HCT116 (cell line): ENCODE measurements at regions not wholly inside any gene's neighbourhood (a gene's known extent, or its start where the extent isn't known, plus 50 kb on each side); places are given as distances from the start of the nearest gene placed in this dataset.

ENCODE experiments used
- ATF3 ChIP-seq: IDR thresholded peaks from 2 replicates; pipeline ENCODE4 v1.6.1; 2012
- EZH2 ChIP-seq: fragments of 200-600 bp; sonication (generic); IDR thresholded peaks from 2 replicates; pipeline ENCODE4 v1.6.1; 2017; ENCODE audit warnings: antibody characterized with exemption, mixed run types
- EZH2phosphoT487 ChIP-seq: fragments of 200-600 bp; IDR thresholded peaks from 2 replicates; pipeline ENCODE4 v1.6.1; 2018; ENCODE audit warnings: antibody characterized with exemption, borderline replicate concordance
- MAX ChIP-seq: IDR thresholded peaks from 2 replicates; pipeline ENCODE4 v1.6.1; 2012
- POLR2A ChIP-seq: IDR thresholded peaks from 2 replicates; pipeline ENCODE4 v1.7.0; 2011; ENCODE audit warnings: borderline replicate concordance; ENCODE audit not compliant: insufficient read depth, insufficient read length; ENCODE audit errors: extremely low read depth
- POLR2AphosphoS5 ChIP-seq: IDR thresholded peaks from 2 replicates; pipeline ENCODE4 v1.6.1; 2011; ENCODE audit warnings: mild to moderate bottlenecking, low read depth, low read length, moderate library complexity
- RAD21 ChIP-seq: IDR thresholded peaks from 2 replicates; pipeline ENCODE4 v1.6.1; 2012; ENCODE audit warnings: low read depth, mild to moderate bottlenecking
- SIN3A ChIP-seq: IDR thresholded peaks from 2 replicates; pipeline ENCODE4 v1.6.1; 2012; ENCODE audit warnings: low read depth
- ZFX ChIP-seq: fragments of 450-650 bp; IDR thresholded peaks from 2 replicates; pipeline ENCODE4 v1.6.1; 2017
- TF ChIP-seq, protein P1 (sequence below), 3 experiments: fragments of 200-600 bp in 1 of 3; sonication (generic) in 1 of 3; IDR thresholded peaks in 2 of 3; conservative IDR thresholded peaks in 1 of 3; 2 replicates each; pipeline ENCODE4 v1.5.1; 2012 to 2017; ENCODE audit warnings: low read depth in 2 of 3, low read length in 2 of 3, antibody characterized with exemption in 1 of 3, borderline replicate concordance in 1 of 3, control low read depth in 1 of 3, mild to moderate bottlenecking in 1 of 3, mixed read lengths in 1 of 3, mixed run types in 1 of 3, moderate library complexity in 1 of 3; ENCODE audit not compliant: insufficient read depth in 1 of 3
- TF ChIP-seq, protein P2 (sequence below): IDR thresholded peaks from 2 replicates; pipeline ENCODE4 v1.6.1; 2011; ENCODE audit warnings: mild to moderate bottlenecking, low read length, moderate library complexity; ENCODE audit not compliant: insufficient replicate concordance; ENCODE audit errors: extremely low read depth

GRCh38 chr9:13971415-13971814 lies 342.5 kb downstream of the NFIB start:
- TF ChIP-seq MAX (no peak), SIN3A (no peak), POLR2AphosphoS5 (no peak), EZH2phosphoT487 (no peak), EZH2 (no peak), POLR2A (no peak), ATF3 (no peak), ZFX (no peak), RAD21 (no peak)
- TF ChIP-seq, protein P1, sequence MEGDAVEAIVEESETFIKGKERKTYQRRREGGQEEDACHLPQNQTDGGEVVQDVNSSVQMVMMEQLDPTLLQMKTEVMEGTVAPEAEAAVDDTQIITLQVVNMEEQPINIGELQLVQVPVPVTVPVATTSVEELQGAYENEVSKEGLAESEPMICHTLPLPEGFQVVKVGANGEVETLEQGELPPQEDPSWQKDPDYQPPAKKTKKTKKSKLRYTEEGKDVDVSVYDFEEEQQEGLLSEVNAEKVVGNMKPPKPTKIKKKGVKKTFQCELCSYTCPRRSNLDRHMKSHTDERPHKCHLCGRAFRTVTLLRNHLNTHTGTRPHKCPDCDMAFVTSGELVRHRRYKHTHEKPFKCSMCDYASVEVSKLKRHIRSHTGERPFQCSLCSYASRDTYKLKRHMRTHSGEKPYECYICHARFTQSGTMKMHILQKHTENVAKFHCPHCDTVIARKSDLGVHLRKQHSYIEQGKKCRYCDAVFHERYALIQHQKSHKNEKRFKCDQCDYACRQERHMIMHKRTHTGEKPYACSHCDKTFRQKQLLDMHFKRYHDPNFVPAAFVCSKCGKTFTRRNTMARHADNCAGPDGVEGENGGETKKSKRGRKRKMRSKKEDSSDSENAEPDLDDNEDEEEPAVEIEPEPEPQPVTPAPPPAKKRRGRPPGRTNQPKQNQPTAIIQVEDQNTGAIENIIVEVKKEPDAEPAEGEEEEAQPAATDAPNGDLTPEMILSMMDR (IDR thresholded peaks at IDR 0.05 in 2 of 3, conservative IDR thresholded peaks at IDR 0.05 in 1 of 3; ENCODE audit: borderline replicate concordance in 1 of 3, insufficient read depth in 1 of 3, low read depth in 2 of 3, low read length in 2 of 3): no peak
- TF ChIP-seq, protein P2, sequence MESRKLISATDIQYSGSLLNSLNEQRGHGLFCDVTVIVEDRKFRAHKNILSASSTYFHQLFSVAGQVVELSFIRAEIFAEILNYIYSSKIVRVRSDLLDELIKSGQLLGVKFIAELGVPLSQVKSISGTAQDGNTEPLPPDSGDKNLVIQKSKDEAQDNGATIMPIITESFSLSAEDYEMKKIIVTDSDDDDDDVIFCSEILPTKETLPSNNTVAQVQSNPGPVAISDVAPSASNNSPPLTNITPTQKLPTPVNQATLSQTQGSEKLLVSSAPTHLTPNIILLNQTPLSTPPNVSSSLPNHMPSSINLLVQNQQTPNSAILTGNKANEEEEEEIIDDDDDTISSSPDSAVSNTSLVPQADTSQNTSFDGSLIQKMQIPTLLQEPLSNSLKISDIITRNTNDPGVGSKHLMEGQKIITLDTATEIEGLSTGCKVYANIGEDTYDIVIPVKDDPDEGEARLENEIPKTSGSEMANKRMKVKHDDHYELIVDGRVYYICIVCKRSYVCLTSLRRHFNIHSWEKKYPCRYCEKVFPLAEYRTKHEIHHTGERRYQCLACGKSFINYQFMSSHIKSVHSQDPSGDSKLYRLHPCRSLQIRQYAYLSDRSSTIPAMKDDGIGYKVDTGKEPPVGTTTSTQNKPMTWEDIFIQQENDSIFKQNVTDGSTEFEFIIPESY: no peak
